ENCODE measurements at regions not wholly inside any gene's neighbourhood (a gene's known extent, or its start where the extent isn't known, plus 50 kb on each side); places are given as distances from the start of the nearest gene placed in this dataset.
A peak's percentile ranks its signal among the peaks of the same experiment; 100 is the strongest.

GRCh38 chr18:14925281-14925709 is 177.3 kb downstream of the ANKRD30B start:
- no peak overlapping the region for H3K27ac ChIP-seq (ENCODE audit: low read depth, low read length)
- H3K27ac Mint-ChIP-seq, result peak overlapping the region in 1 of 7 donors; percentile 68
- intact Hi-C loops (cut with micrococcal nuclease), result no loop called here
- ChIA-PET CTCF (ENCODE audit: partially characterized antibody) (no interaction called here), POLR2A (ENCODE audit: partially characterized antibody) (no interaction called here)
- no peak overlapping the region for H3K4me3 ChIP-seq (ENCODE audit: low read length in 2 of 2)
- no peaks in the 10 kb centered on the region for H3K9me3 ChIP-seq (ENCODE audit: control insufficient read depth in 1 of 2, low read length in 2 of 2)
- H3K4me1 Mint-ChIP-seq, result peaks cover 3 to 13% (median 7%) of the 10 kb centered on the region in 4 donors
- peaks cover 0 to 2% (median 0%) of the 10 kb centered on the region in 8 donors for H3K9me3 Mint-ChIP-seq
- DNase-seq, result no peak
- no peaks in the 10 kb centered on the region for H3K36me3 Mint-ChIP-seq
- no peaks in the 10 kb centered on the region for H3K36me3 ChIP-seq (ENCODE audit: insufficient read depth, low read length)
- no peaks in the 10 kb centered on the region for H3K4me1 ChIP-seq (ENCODE audit: insufficient read depth, low read length)
- H3K4me3 Mint-ChIP-seq, result peak overlapping the region in 2 of 8 donors; percentile 18 to 36
- H3K27me3 Mint-ChIP-seq, result no peaks in the 10 kb centered on the region
- no peaks in the 10 kb centered on the region for H3K27me3 ChIP-seq (ENCODE audit: insufficient read depth, low read length)

- POLR2A ChIA-PET (ENCODE audit: partially characterized antibody), result no interaction called here
- Mint-ChIP-seq H3K4me3 (no peak overlapping the region), H3K27me3 (no peaks in the 10 kb centered on the region), H3K36me3 (no peaks in the 10 kb centered on the region), H3K9me3 (peaks cover 0 to 2% (median 0%) of the 10 kb centered on the region in 8 donors), H3K4me1 (peaks cover 3 to 13% (median 7%) of the 10 kb centered on the region in 4 donors), H3K27ac (no peak overlapping the region)
- Histone ChIP-seq H3K4me1 (ENCODE audit: insufficient read depth, low read length) (no peaks in the 10 kb centered on the region), H3K27me3 (ENCODE audit: insufficient read depth, low read length) (no peaks in the 10 kb centered on the region), H3K9me3 (ENCODE audit: control insufficient read depth in 1 of 2, low read length in 2 of 2) (no peaks in the 10 kb centered on the region), H3K36me3 (ENCODE audit: insufficient read depth, low read length) (no peaks in the 10 kb centered on the region), H3K4me3 (ENCODE audit: low read length in 2 of 2) (no peak overlapping the region), H3K27ac (ENCODE audit: low read depth, low read length) (no peak overlapping the region)
- no peak for DNase-seq
- CTCF ChIA-PET (ENCODE audit: partially characterized antibody), result no interaction called here
- intact Hi-C loops (cut with micrococcal nuclease), result no loop called here
Measured at GRCh38 chr18:14927701-14928100, 179.7 kb downstream of the ANKRD30B start.

DNA sequence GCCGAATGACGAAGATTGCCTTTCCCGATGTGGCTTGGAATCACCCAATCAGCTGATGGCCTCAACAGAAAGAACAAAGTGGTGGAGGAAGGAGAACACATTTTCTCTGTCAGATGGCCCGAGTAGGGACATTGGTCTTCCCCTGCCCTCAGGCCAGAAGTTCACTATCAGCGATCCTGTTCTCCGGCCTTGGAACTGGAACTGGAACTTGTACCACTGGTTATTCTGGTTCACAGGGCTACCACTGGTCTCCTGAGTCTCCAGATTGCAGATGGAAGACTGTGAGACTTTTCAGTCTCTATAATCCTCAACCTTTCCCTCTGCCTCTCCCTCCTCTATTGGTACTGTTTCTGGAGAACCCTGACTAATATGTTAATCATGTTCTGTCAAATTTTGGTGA is 180.4 kb downstream of the ANKRD30B start:
- Histone ChIP-seq H3K9me3 (ENCODE audit: control insufficient read depth in 1 of 2, low read length in 2 of 2) (no peaks in the 10 kb centered on the region), H3K4me3 (ENCODE audit: low read length in 2 of 2) (no peak overlapping the region), H3K4me1 (ENCODE audit: insufficient read depth, low read length) (no peaks in the 10 kb centered on the region), H3K36me3 (ENCODE audit: insufficient read depth, low read length) (no peaks in the 10 kb centered on the region), H3K27ac (ENCODE audit: low read depth, low read length) (no peak overlapping the region), H3K27me3 (ENCODE audit: insufficient read depth, low read length) (no peaks in the 10 kb centered on the region)
- intact Hi-C loops (cut with micrococcal nuclease), result no loop called here
- no peak overlapping the region for H3K27ac Mint-ChIP-seq
- no peaks in the 10 kb centered on the region for H3K36me3 Mint-ChIP-seq
- no peak for DNase-seq
- H3K4me3 Mint-ChIP-seq, result no peak overlapping the region
- H3K27me3 Mint-ChIP-seq, result no peaks in the 10 kb centered on the region
- H3K9me3 Mint-ChIP-seq, result peaks cover 0 to 2% (median 0%) of the 10 kb centered on the region in 8 donors
- ChIA-PET POLR2A (ENCODE audit: partially characterized antibody) (no interaction called here), CTCF (ENCODE audit: partially characterized antibody) (no interaction called here)
- H3K4me1 Mint-ChIP-seq, result peaks cover 3 to 13% (median 7%) of the 10 kb centered on the region in 4 donors

DNA sequence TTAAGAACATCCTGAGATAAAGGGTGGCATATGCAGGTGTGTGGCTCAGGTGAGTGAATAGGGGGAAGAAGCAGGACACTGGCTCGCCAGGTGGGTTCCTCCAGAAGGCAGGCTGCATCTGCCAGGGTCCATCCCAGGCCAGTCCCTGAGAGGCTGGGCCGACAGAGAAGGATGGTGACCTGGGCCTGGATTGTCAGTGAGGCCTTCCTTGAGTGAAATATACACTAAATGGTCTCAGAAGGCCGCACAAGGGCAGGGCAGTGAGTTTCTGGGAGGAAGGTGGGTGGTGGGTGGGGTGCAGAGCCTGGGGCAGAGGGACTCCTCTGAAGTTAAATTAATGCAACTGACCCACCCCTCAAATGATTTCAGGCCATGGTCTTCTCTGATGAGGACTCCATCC is 182.1 kb downstream of the ANKRD30B start:
- no peak for DNase-seq
- peaks cover 0 to 4% of the 10 kb centered on the region in 2 donors for H3K27me3 Mint-ChIP-seq
- no peak overlapping the region for H3K27ac Mint-ChIP-seq
- H3K4me3 Mint-ChIP-seq, result no peak overlapping the region
- intact Hi-C loops (cut with micrococcal nuclease), result no loop called here
- no peaks in the 10 kb centered on the region for H3K9me3 ChIP-seq (ENCODE audit: control insufficient read depth in 1 of 2, low read length in 2 of 2)
- no peaks in the 10 kb centered on the region for H3K4me1 ChIP-seq (ENCODE audit: insufficient read depth, low read length)
- no peaks in the 10 kb centered on the region for H3K36me3 ChIP-seq (ENCODE audit: insufficient read depth, low read length)
- peaks cover 0 to 2% (median 0%) of the 10 kb centered on the region in 8 donors for H3K9me3 Mint-ChIP-seq
- H3K27ac ChIP-seq (ENCODE audit: low read depth, low read length), result no peak overlapping the region
- POLR2A ChIA-PET (ENCODE audit: partially characterized antibody), result no interaction called here
- no peaks in the 10 kb centered on the region for H3K36me3 Mint-ChIP-seq
- no peak overlapping the region for H3K4me3 ChIP-seq (ENCODE audit: low read length in 2 of 2)
- H3K27me3 ChIP-seq (ENCODE audit: insufficient read depth, low read length), result no peaks in the 10 kb centered on the region
- H3K4me1 Mint-ChIP-seq, result peaks cover under 1 to 5% (median 2%) of the 10 kb centered on the region in 4 donors
- CTCF ChIA-PET (ENCODE audit: partially characterized antibody), result no interaction called here

GRCh38 chr18:14930576-14930975 is 182.6 kb downstream of the ANKRD30B start:
- Mint-ChIP-seq H3K4me1 (peaks cover 0 to 1% (median under 1%) of the 10 kb centered on the region in 4 donors), H3K36me3 (no peaks in the 10 kb centered on the region), H3K27ac (no peak overlapping the region)

GRCh38 chr18:14933049-14933851 is 185.3 kb downstream of the ANKRD30B start:
- ChIA-PET CTCF (ENCODE audit: partially characterized antibody) (no interaction called here), POLR2A (ENCODE audit: partially characterized antibody) (no interaction called here)
- peaks cover 0 to 2% (median 0%) of the 10 kb centered on the region in 8 donors for H3K9me3 Mint-ChIP-seq
- no peaks in the 10 kb centered on the region for H3K36me3 Mint-ChIP-seq
- Histone ChIP-seq H3K4me1 (ENCODE audit: insufficient read depth, low read length) (no peaks in the 10 kb centered on the region), H3K36me3 (ENCODE audit: insufficient read depth, low read length) (no peaks in the 10 kb centered on the region), H3K4me3 (ENCODE audit: low read length in 2 of 2) (no peak overlapping the region), H3K9me3 (ENCODE audit: control insufficient read depth in 1 of 2, low read length in 2 of 2) (no peaks in the 10 kb centered on the region), H3K27me3 (ENCODE audit: insufficient read depth, low read length) (no peaks in the 10 kb centered on the region), H3K27ac (ENCODE audit: low read depth, low read length) (no peak overlapping the region)
- no peak for DNase-seq
- intact Hi-C loops (cut with micrococcal nuclease), result no loop called here
- no peak overlapping the region for H3K27ac Mint-ChIP-seq
- H3K27me3 Mint-ChIP-seq, result peaks cover 1 to 4% of the 10 kb centered on the region in 2 donors
- peaks cover 0 to 1% (median 0%) of the 10 kb centered on the region in 4 donors for H3K4me1 Mint-ChIP-seq
- no peak overlapping the region for H3K4me3 Mint-ChIP-seq

More at GRCh38 chr18:14930576-14930975, 182.6 kb downstream of the ANKRD30B start:
- ChIA-PET CTCF (ENCODE audit: partially characterized antibody) (no interaction called here), POLR2A (ENCODE audit: partially characterized antibody) (no interaction called here)
- no peaks in the 10 kb centered on the region for H3K36me3 ChIP-seq (ENCODE audit: insufficient read depth, low read length)
- intact Hi-C loops (cut with micrococcal nuclease), result no loop called here
- no peaks in the 10 kb centered on the region for H3K4me1 ChIP-seq (ENCODE audit: insufficient read depth, low read length)
- H3K4me3 ChIP-seq (ENCODE audit: low read length in 2 of 2), result no peak overlapping the region
- Mint-ChIP-seq H3K9me3 (peaks cover 0 to 2% (median 0%) of the 10 kb centered on the region in 8 donors), H3K4me3 (no peak overlapping the region), H3K27me3 (peaks cover 1 to 4% of the 10 kb centered on the region in 2 donors)
- no peaks in the 10 kb centered on the region for H3K27me3 ChIP-seq (ENCODE audit: insufficient read depth, low read length)
- H3K9me3 ChIP-seq (ENCODE audit: control insufficient read depth in 1 of 2, low read length in 2 of 2), result no peaks in the 10 kb centered on the region
- H3K27ac ChIP-seq (ENCODE audit: low read depth, low read length), result no peak overlapping the region
- no peak for DNase-seq

GRCh38 chr18:14933964-14934363 is 186.0 kb downstream of the ANKRD30B start:
- Mint-ChIP-seq H3K27me3 (peaks cover 1 to 9% of the 10 kb centered on the region in 2 donors), H3K9me3 (peaks cover 0 to 2% (median 0%) of the 10 kb centered on the region in 8 donors), H3K27ac (peak overlapping the region in 1 of 7 donors; percentile 55), H3K36me3 (no peaks in the 10 kb centered on the region), H3K4me3 (no peak overlapping the region), H3K4me1 (peaks cover 0 to 1% (median 0%) of the 10 kb centered on the region in 4 donors)
- ChIA-PET CTCF (ENCODE audit: partially characterized antibody) (no interaction called here), POLR2A (ENCODE audit: partially characterized antibody) (no interaction called here)
- Histone ChIP-seq H3K9me3 (ENCODE audit: control insufficient read depth in 1 of 2, low read length in 2 of 2) (no peaks in the 10 kb centered on the region), H3K27me3 (ENCODE audit: insufficient read depth, low read length) (no peaks in the 10 kb centered on the region), H3K27ac (ENCODE audit: low read depth, low read length) (no peak overlapping the region), H3K4me3 (ENCODE audit: low read length in 2 of 2) (no peak overlapping the region), H3K36me3 (ENCODE audit: insufficient read depth, low read length) (no peaks in the 10 kb centered on the region), H3K4me1 (ENCODE audit: insufficient read depth, low read length) (no peaks in the 10 kb centered on the region)
- intact Hi-C loops (cut with micrococcal nuclease), result no loop called here
- DNase-seq, result no peak
